ENCODE measurements at regions not wholly inside any gene's neighbourhood (a gene's known extent, or its start where the extent isn't known, plus 50 kb on each side); places are given as distances from the start of the nearest gene placed in this dataset.

DNA sequence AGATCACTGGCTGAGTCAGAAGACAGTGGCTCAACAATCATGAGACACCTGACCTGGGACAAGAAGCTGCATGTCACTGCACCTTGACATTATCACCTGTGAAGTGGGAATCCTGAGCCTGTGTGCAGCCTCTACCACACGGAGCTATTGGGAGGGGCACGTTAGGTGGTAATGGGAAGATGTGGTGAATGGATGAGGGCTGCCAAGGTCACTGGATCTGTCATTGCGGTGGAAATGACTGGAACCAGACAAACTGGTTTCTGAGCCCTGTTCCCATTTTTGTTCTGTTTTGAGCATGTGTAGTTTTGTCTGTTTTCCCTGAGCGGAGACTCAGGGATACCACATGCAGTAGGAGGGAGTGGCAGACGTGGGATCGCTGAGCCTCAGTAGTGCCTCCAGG lies 235.5 kb downstream of the OPA1 start:
- Histone ChIP-seq H3K4me1 (ENCODE audit: insufficient read depth, low read length) (peaks cover 26% of the 10 kb centered on the region), H3K27me3 (ENCODE audit: insufficient read depth, low read length) (no peaks in the 10 kb centered on the region), H2AFZ (ENCODE audit: low read depth, low read length) (no peak overlapping the region), H3K9me3 (ENCODE audit: low read length) (no peaks in the 10 kb centered on the region), H3K4me3 (ENCODE audit: low read length) (no peak overlapping the region), H3K36me3 (ENCODE audit: insufficient read depth, low read length) (no peaks in the 10 kb centered on the region)

DNA sequence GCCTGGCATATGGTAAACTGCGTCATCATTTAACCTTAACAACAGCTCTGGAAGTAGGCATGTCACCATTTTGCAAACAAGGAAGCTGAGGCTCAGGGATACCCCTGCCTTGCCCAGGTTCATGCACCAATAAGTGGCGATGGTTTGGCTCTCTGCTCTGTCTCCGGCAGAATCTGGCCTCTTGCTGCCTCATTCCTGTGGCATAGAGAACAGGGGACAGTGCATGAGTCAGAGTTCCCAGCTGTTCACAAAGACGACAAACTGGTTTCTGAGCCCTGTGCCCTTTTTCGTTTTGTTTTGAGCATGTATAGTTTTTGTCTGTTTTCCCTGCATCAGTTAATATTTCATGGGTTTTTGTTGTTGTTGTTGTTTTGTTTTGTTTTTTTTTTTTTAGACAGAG lies 236.8 kb downstream of the OPA1 start:
- Histone ChIP-seq H3K9me3 (ENCODE audit: low read length) (no peaks in the 10 kb centered on the region), H3K4me1 (ENCODE audit: insufficient read depth, low read length) (peaks cover 26% of the 10 kb centered on the region), H3K27me3 (ENCODE audit: insufficient read depth, low read length) (no peaks in the 10 kb centered on the region), H3K4me3 (ENCODE audit: low read length) (no peak overlapping the region), H3K36me3 (ENCODE audit: insufficient read depth, low read length) (no peaks in the 10 kb centered on the region), H2AFZ (ENCODE audit: low read depth, low read length) (no peak overlapping the region)

DNA sequence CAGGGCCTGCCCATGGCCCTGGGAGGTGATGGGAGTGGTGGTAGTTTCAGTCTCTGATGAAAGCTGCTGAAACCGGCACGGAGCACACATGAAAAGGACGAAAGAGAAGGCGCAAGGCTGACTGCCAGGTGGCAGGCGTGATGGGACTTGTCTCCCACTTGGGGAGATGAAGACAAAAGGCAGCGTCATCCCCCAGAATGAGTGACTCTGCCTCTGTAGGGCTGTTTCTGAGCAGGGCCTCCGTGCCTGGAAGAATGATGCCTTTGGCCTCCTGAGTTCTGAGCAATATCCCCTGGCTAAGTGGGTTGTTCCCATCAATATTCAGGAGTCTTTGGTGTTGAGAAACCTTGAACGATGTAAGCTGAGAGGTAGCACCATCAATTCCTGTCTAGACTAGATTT lies 237.8 kb downstream of the OPA1 start:
- H3K36me3 ChIP-seq (ENCODE audit: insufficient read depth, low read length), result no peaks in the 10 kb centered on the region
- no peaks in the 10 kb centered on the region for H3K27me3 ChIP-seq (ENCODE audit: insufficient read depth, low read length)
- no peak overlapping the region for H2AFZ ChIP-seq (ENCODE audit: low read depth, low read length)
- no peaks in the 10 kb centered on the region for H3K9me3 ChIP-seq (ENCODE audit: low read length)
- H3K4me3 ChIP-seq (ENCODE audit: low read length), result no peak overlapping the region
- H3K4me1 ChIP-seq (ENCODE audit: insufficient read depth, low read length), result peaks cover 20% of the 10 kb centered on the region

DNA sequence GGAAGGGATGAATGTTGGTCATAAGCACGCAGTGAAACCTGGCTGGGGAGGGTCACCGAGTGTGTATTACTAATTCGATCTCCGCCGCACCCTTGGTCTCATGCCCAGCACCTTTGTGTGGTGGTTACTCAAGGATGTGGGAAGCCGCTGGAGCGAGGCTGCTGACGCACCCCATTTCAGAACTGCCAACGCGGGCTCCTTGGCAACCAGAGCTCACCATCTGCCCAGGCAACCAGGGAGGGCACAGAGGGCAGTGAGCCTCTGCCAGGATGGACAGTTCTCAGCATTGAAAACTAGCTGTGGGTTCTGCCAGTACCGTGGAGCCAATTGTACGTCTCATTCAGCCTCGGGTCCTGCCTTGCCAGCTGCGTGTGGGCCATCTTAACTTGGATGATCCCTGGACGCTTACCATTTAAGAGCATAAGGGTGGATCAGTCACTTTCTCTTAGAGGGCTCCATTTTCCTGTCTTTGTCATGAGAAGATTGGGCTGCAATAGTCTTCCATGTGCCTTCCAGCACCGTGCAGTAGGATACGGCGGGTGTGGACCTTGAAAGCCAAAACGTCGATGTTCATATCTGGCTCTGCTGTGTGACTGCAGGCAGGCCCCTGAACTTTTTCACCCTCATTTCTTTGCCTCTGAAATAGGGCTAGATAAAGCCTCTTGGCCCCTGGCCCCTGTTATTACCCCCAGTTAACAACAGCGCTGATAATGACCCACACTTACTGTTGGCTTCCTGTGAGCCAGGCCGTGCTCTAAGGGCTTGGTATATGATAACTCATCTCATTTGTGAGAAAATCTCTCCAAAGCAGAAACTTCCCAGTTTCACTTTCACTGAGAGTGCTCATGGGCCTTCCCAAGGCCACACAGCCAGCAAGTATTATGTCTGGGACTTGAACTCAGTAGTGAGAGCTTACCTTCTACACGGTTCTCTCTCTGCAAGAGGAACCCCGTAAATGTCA lies 238.8 kb downstream of the OPA1 start:
- H3K4me1 ChIP-seq (ENCODE audit: insufficient read depth, low read length), result peaks cover 10% of the 10 kb centered on the region
- H3K27me3 ChIP-seq (ENCODE audit: insufficient read depth, low read length), result no peaks in the 10 kb centered on the region
- no peak overlapping the region for H2AFZ ChIP-seq (ENCODE audit: low read depth, low read length)
- no peaks in the 10 kb centered on the region for H3K9me3 ChIP-seq (ENCODE audit: low read length)
- no peak overlapping the region for H3K4me3 ChIP-seq (ENCODE audit: low read length)
- no peaks in the 10 kb centered on the region for H3K36me3 ChIP-seq (ENCODE audit: insufficient read depth, low read length)

DNA sequence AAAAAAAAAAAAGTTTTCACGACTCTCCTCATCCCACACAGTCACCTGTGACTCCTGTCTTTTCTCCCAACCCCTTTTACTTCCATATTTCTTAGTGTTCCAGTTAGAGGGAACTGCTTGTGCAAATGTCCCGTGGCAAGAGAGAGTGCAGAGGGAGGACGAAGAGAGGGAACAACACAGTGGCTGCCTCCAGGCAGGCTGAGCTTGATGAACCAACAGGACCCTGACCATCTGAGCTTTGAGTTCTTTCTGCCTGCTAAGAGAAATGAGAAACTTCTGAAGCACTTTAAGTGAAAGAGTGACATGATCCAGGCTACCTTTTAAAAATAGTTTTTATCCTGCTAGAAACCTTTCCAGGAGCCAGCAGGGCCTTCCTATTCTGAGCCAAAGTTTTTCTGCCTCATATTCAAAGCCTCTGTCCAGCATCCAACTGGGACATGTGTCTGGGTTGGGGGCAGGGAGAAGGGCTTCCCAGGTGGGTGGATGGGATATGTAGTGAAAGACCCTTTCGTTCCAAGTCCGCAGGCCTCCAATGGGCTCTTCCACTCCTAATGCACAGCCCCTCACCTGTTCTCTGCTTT lies 239.9 kb downstream of the OPA1 start:
- Histone ChIP-seq H3K9me3 (ENCODE audit: low read length) (no peaks in the 10 kb centered on the region), H3K4me3 (ENCODE audit: low read length) (no peak overlapping the region), H3K36me3 (ENCODE audit: insufficient read depth, low read length) (no peaks in the 10 kb centered on the region), H3K4me1 (ENCODE audit: insufficient read depth, low read length) (no peaks in the 10 kb centered on the region), H3K27me3 (ENCODE audit: insufficient read depth, low read length) (no peaks in the 10 kb centered on the region), H2AFZ (ENCODE audit: low read depth, low read length) (no peak overlapping the region)

DNA sequence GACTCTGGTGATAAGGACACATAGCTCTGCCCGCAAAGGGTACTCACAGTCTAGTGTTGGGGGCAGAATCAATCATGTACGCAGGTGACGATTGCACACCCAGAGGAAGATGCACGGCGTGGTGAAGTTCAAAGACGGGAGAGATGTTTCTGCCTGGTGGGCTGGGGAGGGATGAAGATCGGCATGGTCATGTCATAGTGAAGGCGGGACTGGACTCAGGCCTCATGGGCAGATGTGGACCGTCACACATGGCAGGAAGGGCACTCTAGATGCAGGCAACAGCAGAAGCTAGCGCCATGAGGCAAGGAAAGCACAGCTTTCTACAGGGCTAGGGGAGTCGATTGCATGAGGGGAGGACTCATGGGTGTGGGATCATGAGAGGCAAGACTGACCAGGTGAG lies 240.6 kb downstream of the OPA1 start:
- H2AFZ ChIP-seq (ENCODE audit: low read depth, low read length), result no peak overlapping the region
- H3K4me3 ChIP-seq (ENCODE audit: low read length), result no peak overlapping the region
- no peaks in the 10 kb centered on the region for H3K4me1 ChIP-seq (ENCODE audit: insufficient read depth, low read length)
- H3K36me3 ChIP-seq (ENCODE audit: insufficient read depth, low read length), result no peaks in the 10 kb centered on the region
- no peaks in the 10 kb centered on the region for H3K9me3 ChIP-seq (ENCODE audit: low read length)
- H3K27me3 ChIP-seq (ENCODE audit: insufficient read depth, low read length), result no peaks in the 10 kb centered on the region

DNA sequence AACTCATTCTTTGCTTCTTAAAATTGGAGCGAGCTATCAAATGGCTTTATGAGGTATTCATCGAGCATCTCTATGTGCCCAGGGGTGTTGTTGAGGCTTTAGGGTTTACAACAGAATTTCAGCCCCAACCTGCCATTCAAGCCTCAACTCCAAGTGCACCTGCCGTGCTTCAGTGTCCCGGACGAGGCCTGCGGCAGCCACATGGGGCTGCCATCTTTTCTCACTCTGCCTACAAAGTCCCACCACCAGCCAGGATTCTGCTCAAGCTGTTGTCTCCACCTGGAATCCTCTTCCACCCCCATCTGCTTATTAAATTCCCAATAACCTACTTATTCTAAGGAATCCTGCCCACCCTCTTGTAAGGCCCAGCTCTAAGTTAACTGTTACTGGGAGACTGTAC lies 242.4 kb downstream of the OPA1 start:
- no peaks in the 10 kb centered on the region for H3K27me3 ChIP-seq (ENCODE audit: insufficient read depth, low read length)
- H2AFZ ChIP-seq (ENCODE audit: low read depth, low read length), result no peak overlapping the region
- H3K4me3 ChIP-seq (ENCODE audit: low read length), result no peak overlapping the region
- no peaks in the 10 kb centered on the region for H3K9me3 ChIP-seq (ENCODE audit: low read length)
- no peaks in the 10 kb centered on the region for H3K4me1 ChIP-seq (ENCODE audit: insufficient read depth, low read length)
- no peaks in the 10 kb centered on the region for H3K36me3 ChIP-seq (ENCODE audit: insufficient read depth, low read length)

DNA sequence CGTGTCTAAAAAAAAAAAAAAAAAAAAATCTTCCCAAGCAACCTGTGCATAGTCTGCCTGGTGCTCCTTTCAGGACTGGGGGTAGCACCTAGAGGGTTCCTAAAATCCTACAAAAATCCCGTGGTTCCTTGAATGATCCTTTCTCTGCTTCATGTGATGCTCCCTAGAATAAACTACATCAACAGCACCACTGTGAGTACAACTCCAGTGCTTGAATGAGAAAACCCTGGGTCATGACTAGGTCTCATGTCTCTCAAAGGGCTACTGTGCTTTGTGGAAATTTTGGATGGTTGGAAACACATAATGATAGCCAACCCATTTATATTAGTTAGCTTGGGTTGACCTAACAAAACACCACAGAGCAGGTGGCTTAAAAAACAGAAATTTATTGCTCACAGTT lies 243.5 kb downstream of the OPA1 start:
- Histone ChIP-seq H3K9me3 (ENCODE audit: low read length) (no peaks in the 10 kb centered on the region), H3K27me3 (ENCODE audit: insufficient read depth, low read length) (no peaks in the 10 kb centered on the region), H3K4me1 (ENCODE audit: insufficient read depth, low read length) (no peaks in the 10 kb centered on the region), H3K4me3 (ENCODE audit: low read length) (no peak overlapping the region), H2AFZ (ENCODE audit: low read depth, low read length) (no peak overlapping the region), H3K36me3 (ENCODE audit: insufficient read depth, low read length) (no peaks in the 10 kb centered on the region)

DNA sequence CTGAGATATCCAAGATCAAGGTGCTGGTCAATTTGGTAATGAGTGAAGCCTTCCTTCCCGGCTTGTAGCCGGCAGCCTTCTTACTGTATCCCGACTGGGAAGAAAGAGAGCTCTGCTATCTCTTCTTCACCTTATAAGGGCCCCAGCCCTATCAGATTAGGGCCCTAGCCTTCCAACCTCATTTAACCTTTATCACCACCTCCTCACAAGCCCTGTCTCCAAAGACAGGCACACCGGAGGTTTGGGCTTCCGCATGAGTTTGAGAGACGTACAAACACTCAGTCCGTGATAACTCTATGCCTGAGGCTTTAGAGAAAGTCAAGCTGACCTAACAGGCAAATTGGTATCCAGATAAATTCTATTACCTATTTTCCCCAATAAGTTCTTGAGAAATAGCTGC lies 243.9 kb downstream of the OPA1 start:
- Histone ChIP-seq H2AFZ (ENCODE audit: low read depth, low read length) (no peak overlapping the region), H3K4me1 (ENCODE audit: insufficient read depth, low read length) (no peaks in the 10 kb centered on the region), H3K36me3 (ENCODE audit: insufficient read depth, low read length) (no peaks in the 10 kb centered on the region), H3K9me3 (ENCODE audit: low read length) (no peaks in the 10 kb centered on the region), H3K4me3 (ENCODE audit: low read length) (no peak overlapping the region), H3K27me3 (ENCODE audit: insufficient read depth, low read length) (no peaks in the 10 kb centered on the region)

DNA sequence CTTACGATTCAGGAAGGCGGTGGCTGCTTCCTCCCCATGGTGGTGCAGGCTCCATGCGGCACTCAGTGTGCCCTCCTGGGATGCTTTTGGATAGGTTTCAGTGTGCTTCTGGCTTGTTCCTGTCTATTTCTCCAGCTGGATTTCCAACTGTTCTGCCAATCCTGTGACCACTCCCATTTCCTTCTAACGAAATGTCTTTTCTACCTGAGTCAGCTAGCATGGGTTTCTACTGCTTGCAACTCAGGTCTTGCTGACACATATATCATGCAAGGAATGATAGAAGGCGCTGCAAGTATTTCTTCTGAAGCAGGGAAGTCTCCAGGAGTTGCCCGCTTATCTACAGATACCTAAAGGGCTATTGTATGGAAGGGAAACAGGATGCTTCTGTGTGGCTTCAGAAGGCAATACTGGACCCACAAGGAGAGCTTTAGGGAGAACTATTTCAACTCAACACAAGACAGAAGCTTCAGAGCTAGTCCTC lies 244.4 kb downstream of the OPA1 start:
- Histone ChIP-seq H3K27me3 (ENCODE audit: insufficient read depth, low read length) (no peaks in the 10 kb centered on the region), H3K36me3 (ENCODE audit: insufficient read depth, low read length) (no peaks in the 10 kb centered on the region)

DNA sequence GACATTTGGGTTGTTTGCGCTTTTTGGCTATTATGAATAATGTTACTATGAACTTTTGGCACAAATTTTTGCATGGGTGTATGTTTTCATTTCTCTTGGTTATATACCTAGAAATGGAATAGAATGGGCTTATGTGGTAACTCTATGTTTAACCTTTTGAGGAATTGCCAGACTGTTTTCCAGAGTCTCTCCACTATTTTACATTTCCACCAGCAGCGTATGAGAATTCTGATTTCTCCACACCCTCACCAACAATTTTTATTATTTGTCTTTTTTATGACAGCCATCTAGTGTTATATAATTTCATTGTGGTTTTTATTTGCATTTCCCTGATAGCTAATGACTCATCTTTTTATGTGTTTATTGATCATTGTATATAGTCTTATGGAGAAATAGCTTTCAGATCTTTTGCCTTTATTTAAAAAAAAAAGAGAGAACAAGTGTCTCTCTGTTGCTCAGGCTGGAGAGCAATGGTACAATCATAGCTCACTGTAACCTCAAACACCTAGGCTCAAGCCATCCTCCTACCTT lies 247.2 kb downstream of the OPA1 start:
- no peaks in the 10 kb centered on the region for H3K4me1 ChIP-seq (ENCODE audit: insufficient read depth, low read length)
- no peak overlapping the region for H2AFZ ChIP-seq (ENCODE audit: low read depth, low read length)
- H3K4me3 ChIP-seq (ENCODE audit: low read length), result no peak overlapping the region

More for the DNA sequence above, 244.4 kb downstream of the OPA1 start:
- no peaks in the 10 kb centered on the region for H3K4me1 ChIP-seq (ENCODE audit: insufficient read depth, low read length)
- H2AFZ ChIP-seq (ENCODE audit: low read depth, low read length), result no peak overlapping the region
- no peaks in the 10 kb centered on the region for H3K9me3 ChIP-seq (ENCODE audit: low read length)
- no peak overlapping the region for H3K4me3 ChIP-seq (ENCODE audit: low read length)

DNA sequence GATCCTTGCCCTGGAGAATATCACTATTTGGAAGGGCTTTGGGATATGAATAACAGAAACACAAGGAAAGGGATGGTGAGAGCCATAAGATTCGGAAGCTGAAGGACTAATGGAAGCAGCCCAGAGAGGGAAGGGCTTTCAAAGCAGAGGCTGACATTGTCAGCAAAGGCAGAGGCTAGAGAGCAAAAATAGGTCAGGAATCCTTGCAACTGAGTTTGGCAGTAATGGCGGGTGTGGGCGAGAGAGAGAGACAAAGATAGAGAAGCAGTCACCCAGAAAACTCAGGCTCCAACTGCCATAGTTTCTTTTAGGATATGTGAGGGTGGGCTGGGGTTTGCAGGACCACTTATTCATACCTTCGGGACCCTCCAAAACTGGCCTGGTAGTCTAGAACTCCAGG lies 248.6 kb downstream of the OPA1 start:
- Histone ChIP-seq H3K4me1 (ENCODE audit: insufficient read depth, low read length) (no peaks in the 10 kb centered on the region), H2AFZ (ENCODE audit: low read depth, low read length) (no peak overlapping the region), H3K27me3 (ENCODE audit: insufficient read depth, low read length) (no peaks in the 10 kb centered on the region), H3K4me3 (ENCODE audit: low read length) (no peak overlapping the region), H3K36me3 (ENCODE audit: insufficient read depth, low read length) (no peaks in the 10 kb centered on the region), H3K9me3 (ENCODE audit: low read length) (no peaks in the 10 kb centered on the region)

More for the DNA sequence above, 247.2 kb downstream of the OPA1 start:
- H3K9me3 ChIP-seq (ENCODE audit: low read length), result no peaks in the 10 kb centered on the region
- no peaks in the 10 kb centered on the region for H3K36me3 ChIP-seq (ENCODE audit: insufficient read depth, low read length)
- H3K27me3 ChIP-seq (ENCODE audit: insufficient read depth, low read length), result no peaks in the 10 kb centered on the region

DNA sequence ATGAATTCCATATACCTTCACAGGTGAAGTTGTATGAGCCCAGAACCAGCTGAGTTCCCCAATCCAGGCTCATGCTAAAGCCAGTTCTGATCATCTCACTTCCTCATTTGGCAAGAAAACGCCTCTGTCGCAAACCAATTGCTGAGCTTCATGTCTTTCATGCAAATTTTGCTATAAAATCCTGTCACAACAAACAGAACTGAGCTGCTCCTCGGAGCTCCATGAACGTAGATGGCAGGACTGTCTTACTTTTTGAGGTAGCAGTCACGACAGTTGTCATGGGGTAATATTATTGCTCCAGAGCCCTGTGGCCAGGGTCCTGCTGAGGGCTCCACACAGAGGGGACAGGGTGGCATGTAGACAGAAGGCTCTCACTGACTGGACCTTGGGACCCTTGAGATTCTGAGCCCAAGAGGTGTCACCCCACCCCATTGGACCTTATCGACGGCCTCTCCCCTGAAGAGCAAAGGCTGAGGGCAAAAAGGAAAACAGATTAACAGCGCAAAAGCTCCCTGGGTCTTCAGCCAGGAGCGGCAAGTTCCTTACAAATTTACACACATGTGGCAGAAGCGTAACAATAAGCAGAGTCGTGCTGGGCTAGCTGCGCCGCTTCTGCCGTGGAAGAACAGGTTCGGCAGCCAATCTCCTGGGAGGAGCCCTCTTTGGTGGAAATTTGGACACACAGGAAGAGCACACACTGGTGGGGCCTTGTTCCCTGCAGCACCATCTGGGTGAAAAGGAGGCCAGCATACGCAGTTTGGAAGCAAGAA lies 249.2 kb downstream of the OPA1 start:
- Histone ChIP-seq H3K4me1 (ENCODE audit: insufficient read depth, low read length) (no peaks in the 10 kb centered on the region), H3K36me3 (ENCODE audit: insufficient read depth, low read length) (no peaks in the 10 kb centered on the region), H3K27me3 (ENCODE audit: insufficient read depth, low read length) (no peaks in the 10 kb centered on the region), H3K9me3 (ENCODE audit: low read length) (no peaks in the 10 kb centered on the region), H2AFZ (ENCODE audit: low read depth, low read length) (no peak overlapping the region), H3K4me3 (ENCODE audit: low read length) (no peak overlapping the region)
